ENCODE measurements at regions not wholly inside any gene's neighbourhood (a gene's known extent, or its start where the extent isn't known, plus 50 kb on each side); places are given as distances from the start of the nearest gene placed in this dataset.

GRCh38 chr5:86536396-86536795 lies 81.3 kb upstream of the COX7C start:
- Histone ChIP-seq H2AFZ (ENCODE audit: low read length) (no peak overlapping the region), H3F3A (ENCODE audit: low read depth) (no peaks in the 10 kb centered on the region), H3K4me3 (ENCODE audit: low read length, poor library complexity, severe bottlenecking) (no peak overlapping the region), H3K4me2 (ENCODE audit: low read depth, low read length, poor library complexity, severe bottlenecking) (no peak overlapping the region), H3K27me3 (ENCODE audit: insufficient read depth, low read length, poor library complexity, severe bottlenecking) (no peaks in the 10 kb centered on the region), H3K36me3 (ENCODE audit: insufficient read depth, low read length) (no peaks in the 10 kb centered on the region), H3K4me1 (ENCODE audit: insufficient read depth, low read length, poor library complexity, severe bottlenecking) (peaks cover 37% of the 10 kb centered on the region), H4K20me1 (ENCODE audit: insufficient read depth, low read length, poor library complexity, severe bottlenecking) (no peaks in the 10 kb centered on the region), H3K79me2 (ENCODE audit: insufficient read depth, low read length) (no peaks in the 10 kb centered on the region), H3K9me3 (ENCODE audit: insufficient read depth, low read depth, low read length) (no peaks in the 10 kb centered on the region), H3K9ac (ENCODE audit: low read depth, low read length, poor library complexity, severe bottlenecking) (no peak overlapping the region), H3K9me2 (replicated peaks; ENCODE audit: low read depth, low read length) (no peaks in the 10 kb centered on the region)
- no peak for TF ChIP-seq EZH2phosphoT487 (IDR thresholded peaks at IDR 0.05; ENCODE audit: borderline replicate concordance)
- TF ChIP-seq, protein P1, sequence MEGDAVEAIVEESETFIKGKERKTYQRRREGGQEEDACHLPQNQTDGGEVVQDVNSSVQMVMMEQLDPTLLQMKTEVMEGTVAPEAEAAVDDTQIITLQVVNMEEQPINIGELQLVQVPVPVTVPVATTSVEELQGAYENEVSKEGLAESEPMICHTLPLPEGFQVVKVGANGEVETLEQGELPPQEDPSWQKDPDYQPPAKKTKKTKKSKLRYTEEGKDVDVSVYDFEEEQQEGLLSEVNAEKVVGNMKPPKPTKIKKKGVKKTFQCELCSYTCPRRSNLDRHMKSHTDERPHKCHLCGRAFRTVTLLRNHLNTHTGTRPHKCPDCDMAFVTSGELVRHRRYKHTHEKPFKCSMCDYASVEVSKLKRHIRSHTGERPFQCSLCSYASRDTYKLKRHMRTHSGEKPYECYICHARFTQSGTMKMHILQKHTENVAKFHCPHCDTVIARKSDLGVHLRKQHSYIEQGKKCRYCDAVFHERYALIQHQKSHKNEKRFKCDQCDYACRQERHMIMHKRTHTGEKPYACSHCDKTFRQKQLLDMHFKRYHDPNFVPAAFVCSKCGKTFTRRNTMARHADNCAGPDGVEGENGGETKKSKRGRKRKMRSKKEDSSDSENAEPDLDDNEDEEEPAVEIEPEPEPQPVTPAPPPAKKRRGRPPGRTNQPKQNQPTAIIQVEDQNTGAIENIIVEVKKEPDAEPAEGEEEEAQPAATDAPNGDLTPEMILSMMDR (conservative IDR thresholded peaks at IDR 0.05; ENCODE audit: low read length) = no peak

GRCh38 chr5:86542532-86542931 lies 75.2 kb upstream of the COX7C start:
- H3K27me3 ChIP-seq (ENCODE audit: insufficient read depth, low read length, poor library complexity, severe bottlenecking) = no peaks in the 10 kb centered on the region
- H3K79me2 ChIP-seq (ENCODE audit: insufficient read depth, low read length) = no peaks in the 10 kb centered on the region
- H4K20me1 ChIP-seq (ENCODE audit: insufficient read depth, low read length, poor library complexity, severe bottlenecking) = no peaks in the 10 kb centered on the region
- TF ChIP-seq EZH2phosphoT487 (IDR thresholded peaks at IDR 0.05; ENCODE audit: borderline replicate concordance) = no peak
- TF ChIP-seq, protein P1 (conservative IDR thresholded peaks at IDR 0.05; ENCODE audit: low read length) = no peak
- H3F3A ChIP-seq (ENCODE audit: low read depth) = no peaks in the 10 kb centered on the region
- H2AFZ ChIP-seq (ENCODE audit: low read length) = peak overlapping the region; percentile 29; the same call in 1 of the 2 replicates
- no peaks in the 10 kb centered on the region for H3K9me3 ChIP-seq (ENCODE audit: insufficient read depth, low read depth, low read length)
- no peak overlapping the region for H3K4me2 ChIP-seq (ENCODE audit: low read depth, low read length, poor library complexity, severe bottlenecking)
- H3K9ac ChIP-seq (ENCODE audit: low read depth, low read length, poor library complexity, severe bottlenecking) = no peak overlapping the region
- peaks cover 20% of the 10 kb centered on the region for H3K4me1 ChIP-seq (ENCODE audit: insufficient read depth, low read length, poor library complexity, severe bottlenecking)
- H3K4me3 ChIP-seq (ENCODE audit: low read length, poor library complexity, severe bottlenecking) = no peak overlapping the region
- no peaks in the 10 kb centered on the region for H3K36me3 ChIP-seq (ENCODE audit: insufficient read depth, low read length)
- H3K9me2 ChIP-seq (replicated peaks; ENCODE audit: low read depth, low read length) = no peaks in the 10 kb centered on the region

DNA sequence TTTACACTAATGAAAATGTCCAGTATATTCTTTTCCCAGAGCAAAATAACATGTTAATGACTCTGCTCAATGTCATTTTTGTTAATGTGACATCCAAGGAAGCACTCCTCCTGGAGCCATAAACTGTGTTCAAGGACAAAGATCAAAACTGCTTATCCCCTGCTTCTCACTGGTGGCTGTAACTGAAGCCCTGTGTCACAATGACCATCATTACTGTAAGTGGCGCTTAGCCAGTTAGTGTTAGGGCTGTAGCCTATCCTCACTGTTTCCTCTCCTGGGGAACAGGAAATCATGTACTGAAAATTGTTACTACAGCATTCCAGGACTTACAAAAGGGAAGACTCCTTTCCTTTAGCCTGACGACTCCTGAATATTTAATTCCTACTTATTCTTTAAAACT lies 71.7 kb upstream of the COX7C start:
- H3K9me3 ChIP-seq (ENCODE audit: insufficient read depth, low read depth, low read length) = no peaks in the 10 kb centered on the region
- H3K4me3 ChIP-seq (ENCODE audit: low read length, poor library complexity, severe bottlenecking) = no peak overlapping the region
- H3K4me1 ChIP-seq (ENCODE audit: insufficient read depth, low read length, poor library complexity, severe bottlenecking) = peaks cover 12% of the 10 kb centered on the region
- TF ChIP-seq EZH2phosphoT487 (IDR thresholded peaks at IDR 0.05; ENCODE audit: borderline replicate concordance) = no peak
- TF ChIP-seq, protein P1 (conservative IDR thresholded peaks at IDR 0.05; ENCODE audit: low read length) = no peak
- no peak overlapping the region for H3K4me2 ChIP-seq (ENCODE audit: low read depth, low read length, poor library complexity, severe bottlenecking)
- H3K9ac ChIP-seq (ENCODE audit: low read depth, low read length, poor library complexity, severe bottlenecking) = no peak overlapping the region
- H3K27me3 ChIP-seq (ENCODE audit: insufficient read depth, low read length, poor library complexity, severe bottlenecking) = no peaks in the 10 kb centered on the region
- no peaks in the 10 kb centered on the region for H3K36me3 ChIP-seq (ENCODE audit: insufficient read depth, low read length)
- H2AFZ ChIP-seq (ENCODE audit: low read length) = 0 out of 2 replicates have a peak overlapping the region, but pooled peaks have one; percentile 5
- H4K20me1 ChIP-seq (ENCODE audit: insufficient read depth, low read length, poor library complexity, severe bottlenecking) = no peaks in the 10 kb centered on the region
- H3K9me2 ChIP-seq (replicated peaks; ENCODE audit: low read depth, low read length) = no peaks in the 10 kb centered on the region
- no peaks in the 10 kb centered on the region for H3F3A ChIP-seq (ENCODE audit: low read depth)
- H3K79me2 ChIP-seq (ENCODE audit: insufficient read depth, low read length) = no peaks in the 10 kb centered on the region

Measured in Loucy (cell line).